CD4-positive, alpha-beta T cell treated with Interleukin-6 for 4 hours (primary cell): ENCODE measurements at regions not wholly inside any gene's neighbourhood (a gene's known extent, or its start where the extent isn't known, plus 50 kb on each side); places are given as distances from the start of the nearest gene placed in this dataset.

Experiments used
- DNase-seq: peaks from one replicate; pipeline ENCODE4 v3.0.0-alpha.2; 2020; ENCODE audit warnings: mixed read lengths

- no peak for DNase-seq
These were observed 113.5 kb upstream of the NFIB start for GRCh38 chr9:14427419-14427818.

DNA sequence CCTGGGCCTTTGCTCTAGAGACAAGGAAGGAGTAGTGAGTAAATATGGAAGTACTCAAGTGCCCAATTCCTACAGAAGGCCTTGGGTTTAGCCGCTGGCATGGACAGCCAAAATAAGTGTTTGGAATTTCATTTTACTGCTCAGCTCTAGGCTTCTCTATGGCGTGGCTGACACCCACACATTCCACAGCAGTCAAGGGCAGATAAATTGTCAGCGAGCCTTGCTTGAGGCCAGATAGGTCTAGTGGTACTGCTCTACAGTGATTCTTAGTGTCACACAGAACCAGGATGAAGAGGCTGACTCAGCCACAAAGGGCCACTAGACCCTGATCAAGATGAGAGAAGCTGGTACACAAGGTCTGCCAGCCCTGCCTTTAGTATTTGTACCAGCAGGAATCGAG, 111.0 kb upstream of the NFIB start:
- no peak for DNase-seq

- DNase-seq = no peak
These were observed 110.3 kb upstream of the NFIB start for GRCh38 chr9:14424289-14424688.

DNA sequence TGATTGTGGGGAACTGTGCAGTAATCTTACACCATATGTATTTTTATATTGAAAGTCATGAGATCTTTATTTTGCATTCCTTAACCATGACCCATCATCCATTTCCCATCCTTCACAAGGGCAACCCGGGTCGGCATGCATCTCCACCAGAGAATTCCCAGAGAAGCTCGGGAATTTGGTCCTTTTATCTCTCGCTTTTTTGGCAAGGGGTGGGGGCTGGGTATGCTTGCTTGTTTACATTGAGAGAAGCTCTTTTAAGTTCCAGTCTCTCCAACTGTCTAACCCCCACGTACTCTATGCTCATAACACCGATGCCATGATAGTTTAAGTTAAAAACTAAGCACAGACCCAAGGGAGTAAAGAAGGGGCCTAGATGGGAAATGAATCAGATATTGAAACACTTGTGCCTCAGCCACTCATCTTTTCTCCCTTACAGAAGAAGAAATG, 109.9 kb upstream of the NFIB start:
- no peak for DNase-seq

GRCh38 chr9:14421291-14421690, 107.3 kb upstream of the NFIB start:
- no peak for DNase-seq

GRCh38 chr9:14418941-14419937, 105.3 kb upstream of the NFIB start:
- DNase-seq = no peak

DNA sequence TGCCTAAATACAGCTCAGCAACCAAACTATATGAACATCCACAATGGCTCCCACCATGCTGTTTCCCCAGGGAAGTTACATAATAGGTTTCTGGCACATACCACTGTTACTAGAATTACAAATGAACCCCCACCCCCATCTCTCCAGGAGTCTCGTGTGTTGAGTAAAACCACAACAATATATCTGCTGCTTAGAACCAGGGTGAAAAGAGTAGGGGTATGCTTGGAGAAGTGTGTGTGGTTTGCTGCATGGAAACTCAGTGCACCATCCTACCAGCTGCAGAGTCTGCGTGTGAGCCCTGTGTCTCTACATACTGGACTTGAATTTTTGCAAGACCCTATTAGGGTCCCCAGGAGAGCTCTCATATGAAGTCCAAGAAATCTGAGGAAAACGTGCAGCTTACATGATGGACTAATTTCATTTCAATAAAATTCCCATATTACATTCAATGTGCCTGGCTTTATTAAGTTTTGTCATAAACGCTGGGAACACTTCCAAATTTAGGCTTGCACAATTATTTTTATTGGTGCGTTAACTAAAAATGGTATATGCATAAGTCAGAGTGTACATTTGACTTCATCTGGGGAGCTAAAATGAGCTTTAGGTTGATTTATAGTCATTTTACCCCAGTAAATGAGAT, 104.5 kb upstream of the NFIB start:
- DNase-seq = no peak

DNA sequence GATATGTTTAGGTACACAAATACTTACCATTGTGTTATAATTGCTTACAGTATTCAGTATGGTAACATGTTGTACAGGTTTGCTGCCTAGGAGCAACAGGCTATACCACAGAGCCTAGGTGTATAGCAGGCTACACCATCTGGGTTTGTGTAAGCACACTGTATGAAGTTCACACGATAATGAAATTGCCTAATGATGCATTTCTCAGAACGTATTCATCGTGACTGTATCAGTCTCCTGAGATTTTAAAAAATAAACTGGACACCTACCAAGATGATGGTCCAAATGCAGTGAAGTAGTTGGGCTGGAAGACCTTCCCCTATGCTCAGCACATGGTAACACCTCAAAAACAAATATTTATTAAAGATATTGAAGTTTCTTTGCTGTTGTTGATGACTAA, 103.3 kb upstream of the NFIB start:
- DNase-seq = no peak

GRCh38 chr9:14415947-14416346, 102.0 kb upstream of the NFIB start:
- DNase-seq = no peak

GRCh38 chr9:14413812-14414211, 99.9 kb upstream of the NFIB start:
- no peak for DNase-seq

DNA sequence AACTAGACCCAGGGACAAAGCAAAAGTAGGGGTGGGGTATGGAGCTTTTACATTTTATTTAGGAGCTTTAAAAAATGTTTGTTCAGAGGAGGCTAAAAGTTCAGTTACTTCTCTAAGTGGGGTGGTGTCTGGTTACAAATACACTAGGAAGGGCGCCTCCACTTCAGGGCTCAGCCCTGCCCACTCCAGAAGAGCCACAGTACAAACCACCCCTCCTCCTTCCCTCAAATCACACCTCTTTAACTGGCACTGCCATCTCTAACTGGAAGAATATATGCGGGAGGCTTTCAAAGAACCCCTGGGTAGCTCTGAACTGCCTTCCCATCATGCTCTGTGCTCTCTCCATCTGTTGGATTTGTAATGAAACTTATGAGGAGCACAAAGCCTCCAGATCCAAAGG, 98.8 kb upstream of the NFIB start:
- no peak for DNase-seq

DNA sequence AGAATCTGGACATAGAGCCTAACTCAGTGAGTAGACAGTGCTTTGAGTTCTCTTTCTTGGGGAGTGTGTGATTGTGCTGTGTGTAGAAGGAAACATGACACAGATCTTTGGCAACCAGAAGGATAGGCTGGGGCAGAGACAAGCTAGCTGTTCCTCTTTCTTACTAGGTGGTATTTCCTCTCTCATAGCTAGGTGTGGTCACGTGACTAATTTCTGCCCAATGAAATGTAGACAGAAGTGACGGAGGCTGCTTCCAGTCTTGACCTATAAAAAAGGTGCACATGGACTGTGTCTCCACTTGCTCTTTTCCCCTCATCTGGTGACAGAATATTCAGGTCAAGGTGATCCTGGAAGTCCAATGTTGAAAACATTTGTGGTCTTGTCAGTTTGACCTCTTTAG, 92.5 kb upstream of the NFIB start:
- DNase-seq = no peak

DNA sequence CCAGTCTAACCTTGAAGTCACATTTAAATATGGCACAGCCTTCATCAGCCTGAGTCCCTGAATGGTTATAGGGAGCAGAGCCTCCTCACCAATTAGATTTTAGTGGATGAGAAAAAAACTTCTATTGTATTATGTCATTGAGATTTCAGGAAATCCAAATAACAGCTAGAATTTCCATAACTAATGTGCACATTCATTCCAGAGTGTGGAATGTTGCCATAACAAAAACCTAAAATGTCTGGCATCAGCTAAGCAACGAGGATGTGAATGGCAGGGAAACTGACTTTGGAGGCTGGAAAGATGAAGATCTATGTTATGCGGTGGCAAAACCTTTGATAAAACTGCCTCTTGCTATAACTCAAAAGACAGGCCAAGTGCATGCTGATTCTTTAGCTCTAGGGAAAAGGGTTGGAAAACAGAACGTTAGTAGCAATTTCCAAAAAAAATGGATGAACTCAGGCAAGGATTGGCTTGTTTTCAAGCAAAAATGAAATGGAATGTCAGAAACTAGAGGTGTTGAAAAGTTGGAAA, 91.3 kb upstream of the NFIB start:
- DNase-seq = no peak

- no peak for DNase-seq
These were observed 89.1 kb upstream of the NFIB start for GRCh38 chr9:14403081-14403480.

DNA sequence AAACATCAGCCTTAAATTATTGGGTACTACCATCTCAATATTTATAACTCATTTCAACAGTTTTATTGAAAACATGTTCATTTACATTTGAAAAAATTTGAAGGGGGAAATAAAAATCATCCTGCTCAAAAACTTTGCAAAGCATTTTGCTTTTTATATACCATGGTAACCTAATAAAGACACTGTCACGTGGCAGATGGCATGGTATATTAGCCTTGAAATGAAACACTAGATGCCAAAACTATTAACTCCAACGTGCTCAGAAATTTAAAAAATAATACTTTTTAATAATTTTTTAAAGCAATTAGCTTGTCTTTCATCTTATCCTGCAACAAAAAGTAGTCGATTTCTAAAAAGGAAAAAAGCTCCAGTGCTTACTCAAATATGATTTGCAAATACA, 88.6 kb upstream of the NFIB start:
- DNase-seq = no peak

DNA sequence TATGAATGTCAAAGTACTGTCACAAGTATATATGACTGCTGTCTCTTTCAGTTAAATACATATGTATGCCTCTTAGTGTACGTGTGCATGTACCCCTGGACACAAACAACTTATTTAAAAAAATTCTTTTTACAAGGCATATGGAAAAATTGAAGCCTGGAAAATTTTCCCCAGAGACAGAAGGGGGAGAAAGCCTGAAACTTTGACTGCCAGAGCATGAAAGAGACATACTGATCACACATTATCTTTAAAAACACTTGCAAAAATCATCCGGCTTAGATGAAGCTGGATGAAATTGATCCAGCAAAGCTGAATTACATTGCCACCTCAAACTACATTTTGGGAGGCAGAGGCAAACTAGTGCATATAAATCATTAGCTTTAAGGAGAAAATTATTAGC, 88.0 kb upstream of the NFIB start:
- DNase-seq = no peak

DNA sequence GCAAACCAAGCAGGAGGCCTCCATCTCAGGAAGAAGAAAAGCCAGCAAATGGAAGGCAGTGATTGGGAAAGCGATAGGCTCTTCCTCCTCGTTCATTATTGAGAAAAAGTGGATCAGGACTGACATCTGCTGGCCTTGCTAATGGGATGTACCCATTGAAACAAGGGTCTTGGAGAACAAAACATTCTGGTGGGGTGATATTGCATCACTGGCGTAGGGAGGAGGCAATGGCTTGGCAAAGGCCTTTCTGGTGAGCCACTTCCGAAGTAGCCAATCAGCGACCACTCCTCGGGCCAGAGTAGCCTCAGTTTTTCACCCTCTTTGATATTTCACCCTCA, 86.7 kb upstream of the NFIB start:
- no peak for DNase-seq

- DNase-seq = no peak
These were observed 86.1 kb upstream of the NFIB start for GRCh38 chr9:14399756-14400657.

DNA sequence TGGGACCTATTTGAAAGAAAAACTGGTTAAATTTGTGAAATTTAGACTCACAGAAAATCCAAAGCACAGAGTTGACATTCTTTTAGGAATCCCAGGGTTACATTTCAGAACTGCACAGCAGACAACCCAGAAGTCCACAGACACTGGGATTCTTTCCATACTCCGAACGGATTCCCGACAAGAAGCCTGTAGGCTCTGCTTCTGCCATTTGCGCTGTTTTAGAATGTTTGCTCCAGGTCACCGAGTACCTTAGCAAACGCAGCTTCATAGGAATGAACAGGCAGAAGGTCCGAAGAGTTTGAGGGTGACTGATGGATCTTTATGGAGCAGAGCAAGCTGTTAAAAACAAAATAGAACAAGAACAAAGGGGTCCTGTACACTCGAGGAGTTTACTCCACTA, 84.5 kb upstream of the NFIB start:
- DNase-seq = no peak

- no peak for DNase-seq
These were observed 82.2 kb upstream of the NFIB start for GRCh38 chr9:14396171-14396570.

DNA sequence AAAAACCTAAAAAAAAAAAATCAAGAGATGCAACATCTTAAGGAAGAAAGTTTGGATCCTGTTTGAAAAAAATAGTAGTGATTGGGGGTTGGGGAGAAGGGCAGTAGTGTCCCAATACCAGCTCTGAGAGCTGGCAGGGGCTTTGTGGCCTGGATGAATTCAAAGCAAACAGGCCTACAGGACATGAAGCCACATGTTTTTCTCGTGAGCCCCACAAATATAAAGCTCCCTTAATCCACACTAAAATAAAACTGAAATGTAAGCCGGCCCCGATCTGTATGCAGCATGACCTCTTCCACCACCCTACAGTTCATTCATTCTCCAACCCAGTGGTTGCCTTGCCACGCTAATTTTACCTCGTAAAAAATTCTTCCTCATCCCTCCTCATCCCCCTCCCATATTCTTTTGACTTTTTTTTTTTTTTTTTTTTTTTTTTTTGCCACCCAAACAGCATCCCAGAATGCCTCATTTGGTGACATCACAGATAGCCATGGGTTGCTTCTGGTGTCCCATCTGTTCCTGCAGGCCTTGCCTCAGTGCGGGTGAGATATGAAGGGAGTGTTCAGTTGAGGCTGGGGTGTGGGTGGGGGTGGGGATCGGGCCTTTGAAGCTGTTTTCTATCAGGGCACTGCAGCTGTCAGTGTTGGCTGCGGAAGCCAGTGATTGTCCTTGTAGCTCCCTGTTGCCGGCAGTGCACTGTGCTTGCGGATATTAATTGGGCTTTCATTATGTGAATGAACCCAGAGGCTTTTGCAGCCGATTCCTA, 81.6 kb upstream of the NFIB start:
- DNase-seq = no peak

- no peak for DNase-seq
These were observed 79.5 kb upstream of the NFIB start for GRCh38 chr9:14393418-14393817.
